ENCODE measurements at regions not wholly inside any gene's neighbourhood (a gene's known extent, or its start where the extent isn't known, plus 50 kb on each side); places are given as distances from the start of the nearest gene placed in this dataset.

DNA sequence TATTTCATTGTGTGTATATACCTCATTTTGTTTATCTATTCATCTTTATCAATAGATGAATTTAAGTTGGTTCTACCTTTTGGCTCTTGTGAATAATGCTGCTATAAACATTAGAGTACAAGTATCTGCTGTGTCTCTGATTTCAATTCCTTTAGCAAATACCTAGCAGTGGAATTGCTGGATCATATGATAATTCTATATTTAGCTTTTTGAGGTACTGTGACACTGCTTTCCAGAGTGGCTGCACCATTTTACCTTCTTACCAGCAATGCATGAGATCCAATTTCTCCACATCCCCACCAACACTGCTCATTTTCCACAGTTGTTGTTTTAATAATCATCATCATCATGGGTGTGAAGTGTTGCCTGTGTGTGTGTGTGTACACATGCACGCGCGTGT lies 182.3 kb downstream of the MBOAT1 start:
- H3K9me3 ChIP-seq: no peaks in the 10 kb centered on the region
- DNase-seq: no peak
- H3K27me3 ChIP-seq: peaks cover 0 to 6% (median 0%) of the 10 kb centered on the region in 4 donors
- no peaks in the 10 kb centered on the region for H3K36me3 ChIP-seq
- no peaks in the 10 kb centered on the region for H3K4me1 ChIP-seq
- H3K4me3 ChIP-seq: no peak overlapping the region
- WGBS, 2 donors: 89 to 97% methylated on average over 3 of the region's 3 CpGs
- H3K27ac ChIP-seq: no peak overlapping the region
- intact Hi-C loops (cut with DNase I): no loop called here
- TF ChIP-seq, protein P1, sequence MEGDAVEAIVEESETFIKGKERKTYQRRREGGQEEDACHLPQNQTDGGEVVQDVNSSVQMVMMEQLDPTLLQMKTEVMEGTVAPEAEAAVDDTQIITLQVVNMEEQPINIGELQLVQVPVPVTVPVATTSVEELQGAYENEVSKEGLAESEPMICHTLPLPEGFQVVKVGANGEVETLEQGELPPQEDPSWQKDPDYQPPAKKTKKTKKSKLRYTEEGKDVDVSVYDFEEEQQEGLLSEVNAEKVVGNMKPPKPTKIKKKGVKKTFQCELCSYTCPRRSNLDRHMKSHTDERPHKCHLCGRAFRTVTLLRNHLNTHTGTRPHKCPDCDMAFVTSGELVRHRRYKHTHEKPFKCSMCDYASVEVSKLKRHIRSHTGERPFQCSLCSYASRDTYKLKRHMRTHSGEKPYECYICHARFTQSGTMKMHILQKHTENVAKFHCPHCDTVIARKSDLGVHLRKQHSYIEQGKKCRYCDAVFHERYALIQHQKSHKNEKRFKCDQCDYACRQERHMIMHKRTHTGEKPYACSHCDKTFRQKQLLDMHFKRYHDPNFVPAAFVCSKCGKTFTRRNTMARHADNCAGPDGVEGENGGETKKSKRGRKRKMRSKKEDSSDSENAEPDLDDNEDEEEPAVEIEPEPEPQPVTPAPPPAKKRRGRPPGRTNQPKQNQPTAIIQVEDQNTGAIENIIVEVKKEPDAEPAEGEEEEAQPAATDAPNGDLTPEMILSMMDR (IDR thresholded peaks at IDR 0.05): no peak
- no peak for TF ChIP-seq POLR2A (IDR thresholded peaks at IDR 0.05)

DNA sequence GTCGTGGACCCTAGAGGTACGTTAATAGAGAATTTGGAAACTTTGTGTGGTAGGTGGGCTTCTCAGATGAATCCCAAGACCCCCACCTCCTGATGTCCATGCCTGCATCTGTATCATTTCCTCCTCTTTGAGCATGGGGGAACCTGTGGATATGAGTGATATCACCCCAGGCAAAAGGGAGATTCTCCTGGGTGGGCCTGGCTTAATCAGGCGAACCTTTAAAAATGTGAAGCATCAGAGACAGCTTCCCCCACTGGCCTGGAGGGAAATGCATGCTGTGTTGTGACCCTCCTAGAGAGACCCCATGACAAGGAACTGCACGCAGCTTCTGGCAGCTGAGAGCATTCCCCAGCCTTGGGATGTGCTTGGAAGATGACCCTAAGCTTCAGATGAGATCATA lies 180.9 kb downstream of the MBOAT1 start:
- Histone ChIP-seq H3K27ac (no peak overlapping the region), H3K27me3 (peaks cover 0 to 6% (median 0%) of the 10 kb centered on the region in 4 donors), H3K9me3 (no peaks in the 10 kb centered on the region), H3K4me3 (no peak overlapping the region), H3K4me1 (no peaks in the 10 kb centered on the region), H3K36me3 (no peaks in the 10 kb centered on the region)
- intact Hi-C loops (cut with DNase I): no loop called here
- no peak for DNase-seq
- TF ChIP-seq, protein P1 (IDR thresholded peaks at IDR 0.05): no peak
- TF ChIP-seq POLR2A (IDR thresholded peaks at IDR 0.05): no peak
- 82 to 88% methylated on average over 3 to 4 of the region's 4 CpGs for WGBS, 2 donors

DNA sequence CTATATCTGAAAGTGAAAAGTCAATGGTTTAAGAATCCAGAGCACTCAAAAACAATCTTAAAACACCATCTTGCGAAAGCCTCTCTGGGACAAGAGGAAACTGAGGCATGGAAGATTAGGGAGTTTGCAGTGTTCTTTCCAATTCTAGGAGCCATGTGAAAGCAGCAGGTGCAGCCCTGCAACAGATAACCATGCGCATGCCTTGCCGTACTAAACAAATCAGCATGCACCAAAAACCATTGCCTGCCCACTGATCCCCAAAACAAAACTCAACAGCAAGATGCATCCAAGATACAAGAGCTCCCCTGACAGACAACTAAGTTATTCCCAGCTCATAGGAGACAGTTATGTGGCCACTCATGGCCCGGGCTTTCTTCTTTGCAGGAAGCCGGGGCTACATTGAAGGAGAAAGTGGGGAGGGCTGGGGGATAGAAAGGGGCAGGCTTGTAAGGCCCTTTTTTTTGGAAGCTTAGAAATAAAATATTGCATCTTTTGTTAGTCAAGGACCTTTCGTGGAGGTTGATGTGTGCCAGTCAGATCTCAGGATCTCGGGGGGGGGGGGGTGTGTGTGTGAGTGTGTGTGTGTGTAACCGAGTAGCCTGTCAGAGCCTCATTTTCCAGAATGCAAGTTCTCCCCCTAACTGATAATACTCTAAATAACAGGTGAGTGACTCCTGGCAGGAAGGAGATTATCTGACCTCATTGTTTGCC lies 178.4 kb downstream of the MBOAT1 start:
- DNase-seq: no peak
- Histone ChIP-seq H3K9me3 (no peaks in the 10 kb centered on the region), H3K4me1 (no peaks in the 10 kb centered on the region), H3K4me3 (no peak overlapping the region), H3K36me3 (no peaks in the 10 kb centered on the region), H3K27me3 (peaks cover 0 to 6% (median 0%) of the 10 kb centered on the region in 4 donors), H3K27ac (no peak overlapping the region)
- no peak for TF ChIP-seq POLR2A (IDR thresholded peaks at IDR 0.05)
- TF ChIP-seq, protein P1 (IDR thresholded peaks at IDR 0.05): no peak
- 70 to 72% methylated on average over 6 of the region's 8 CpGs for whole genome bisulfite sequencing, 2 donors
- intact Hi-C loops (cut with DNase I): no loop called here

DNA sequence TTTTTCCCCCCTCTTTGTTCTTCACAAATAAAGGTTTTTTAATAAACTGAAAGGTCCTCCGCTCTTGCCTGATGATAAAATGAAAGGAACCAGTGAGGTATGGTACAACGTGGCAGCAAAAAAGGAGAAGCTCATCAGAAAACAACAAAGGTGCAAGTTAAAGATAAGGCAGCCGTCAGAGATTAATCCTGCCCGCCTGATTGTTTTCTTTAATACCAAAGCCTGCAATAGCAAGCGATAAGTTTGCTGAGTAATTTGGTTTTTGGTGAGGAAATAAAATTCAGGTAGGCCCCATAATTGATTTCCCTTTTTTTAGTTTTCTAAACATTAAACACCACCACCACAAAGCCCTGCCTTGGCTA lies 177.9 kb downstream of the MBOAT1 start:
- DNase-seq: no peak

DNA sequence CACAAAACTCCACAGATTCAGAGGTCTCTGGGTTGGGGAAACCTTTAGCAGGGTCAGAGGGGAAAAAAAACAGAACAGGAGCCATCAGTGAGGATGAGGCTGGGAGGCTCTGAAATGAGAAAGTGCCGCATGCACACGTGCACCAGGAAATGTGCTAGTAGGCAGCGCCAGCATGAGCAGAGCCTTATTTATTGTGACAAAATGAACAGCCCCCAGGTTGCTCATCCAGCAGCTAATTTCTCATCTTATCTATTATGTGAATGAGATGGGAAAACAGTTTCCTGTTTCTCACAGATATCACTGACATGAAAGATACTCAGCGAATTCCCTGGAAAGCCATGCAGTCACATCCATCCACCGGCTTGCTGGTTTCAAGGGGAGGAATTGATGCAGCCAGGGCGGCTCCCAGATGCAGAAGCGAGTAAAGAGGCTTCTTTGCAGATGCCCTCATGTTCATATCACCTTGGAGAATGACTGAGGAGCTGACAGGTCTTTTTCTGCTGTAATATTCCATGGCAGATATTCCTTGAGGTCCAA lies 176.1 kb downstream of the MBOAT1 start:
- Histone ChIP-seq H3K36me3 (no peaks in the 10 kb centered on the region), H3K9me3 (no peaks in the 10 kb centered on the region), H3K4me1 (no peaks in the 10 kb centered on the region), H3K27me3 (peaks cover 0 to 6% (median 0%) of the 10 kb centered on the region in 4 donors), H3K27ac (no peak overlapping the region), H3K4me3 (no peak overlapping the region)
- intact Hi-C loops (cut with DNase I): no loop called here
- 81 to 88% methylated on average over 5 to 7 of the region's 7 CpGs for WGBS, 2 donors
- TF ChIP-seq POLR2A (IDR thresholded peaks at IDR 0.05): no peak
- TF ChIP-seq, protein P1 (IDR thresholded peaks at IDR 0.05): no peak
- DNase-seq: no peak

More for the DNA sequence above, 177.9 kb downstream of the MBOAT1 start:
- TF ChIP-seq, protein P1 (IDR thresholded peaks at IDR 0.05): no peak
- TF ChIP-seq POLR2A (IDR thresholded peaks at IDR 0.05): no peak
- H3K4me1 ChIP-seq: no peaks in the 10 kb centered on the region
- peaks cover 0 to 6% (median 0%) of the 10 kb centered on the region in 4 donors for H3K27me3 ChIP-seq
- H3K9me3 ChIP-seq: no peaks in the 10 kb centered on the region
- no peak overlapping the region for H3K4me3 ChIP-seq
- intact Hi-C loops (cut with DNase I): no loop called here
- no peaks in the 10 kb centered on the region for H3K36me3 ChIP-seq
- no peak overlapping the region for H3K27ac ChIP-seq
- 45 to 54% methylated on average over 5 of the region's 5 CpGs for WGBS, 2 donors

Measured in esophagus squamous epithelium (tissue), 5 donors.